Esophagus squamous epithelium (tissue), 5 donors: ENCODE measurements at regions not wholly inside any gene's neighbourhood (a gene's known extent, or its start where the extent isn't known, plus 50 kb on each side); places are given as distances from the start of the nearest gene placed in this dataset.

Source experiments
- DNase-seq: peaks from one replicate; lab custom pipeline; 2025; lab: John Stamatoyannopoulos, UW
- H3K27ac ChIP-seq, 4 donors: fragments of 200-600 bp; sonication (generic); one replicate each; pipeline ENCODE4 v1.5.1; 2016 to 2019; ENCODE audit warnings: mild to moderate bottlenecking in 1 of 4
- H3K27me3 ChIP-seq, 4 donors: fragments of 200-600 bp; sonication (generic); 1 replicate in 3 of 4; 2 replicates in 1 of 4; pipeline versions ENCODE4 v1.5.1 to v1.6.0; 2017 to 2021; ENCODE audit warnings: antibody characterized with exemption in 1 of 4
- H3K36me3 ChIP-seq, 3 donors: fragments of 200-600 bp; sonication (generic); one replicate each; pipeline ENCODE4 v1.5.1; 2016 to 2019
- H3K4me1 ChIP-seq, 3 donors: fragments of 200-600 bp; sonication (generic); one replicate each; pipeline ENCODE4 v1.5.1; 2017 to 2019
- H3K4me3 ChIP-seq, 4 donors: fragments of 200-600 bp; sonication (generic); 1 replicate in 3 of 4; 2 replicates in 1 of 4; pipeline ENCODE4 v1.5.1; 2016 to 2019; ENCODE audit warnings: mild to moderate bottlenecking in 2 of 4, moderate library complexity in 1 of 4
- H3K9me3 ChIP-seq, 3 donors: fragments of 200-600 bp; sonication (generic); one replicate each; pipeline ENCODE4 v1.5.1; 2016 to 2019
- CTCF ChIP-seq, 6 experiments: fragments of 450-650 bp in 4 of 6; fragments of 200-600 bp in 2 of 6; sonication (generic) in 2 of 6; IDR thresholded peaks; one replicate each; pipeline ENCODE4 v1.5.1; 2016 to 2019; ENCODE audit warnings: antibody characterized with exemption in 6 of 6, mild to moderate bottlenecking in 4 of 6, moderate library complexity in 4 of 6
- POLR2A ChIP-seq, 4 donors: fragments of 450-650 bp; IDR thresholded peaks; one replicate each; pipeline ENCODE4 v1.6.1; 2017; ENCODE audit warnings: antibody characterized with exemption in 4 of 4, mild to moderate bottlenecking in 4 of 4, moderate library complexity in 3 of 4
- WGBS, 2 donors: methylation state at CpG; one replicate each; pipeline ENCODE4 v1.1.5; 2018; 5-methylcytosine and 5-hydroxymethylcytosine counted together
- intact Hi-C: fragments of 100-400 bp; cut with DNase I; formaldehyde crosslinking; loops from one replicate; pipeline ENCODE4 v1.15.0; 2022
- donor health status: DM: yes; HTN: yes; CAD: no.

GRCh38 chr9:129504404-129504803 is 116.5 kb downstream of the C9orf50 start:
- WGBS, 2 donors, result 69 to 92% methylated on average over 1 of the region's 1 CpG
- no peaks in the 10 kb centered on the region for H3K9me3 ChIP-seq
- no peak overlapping the region for H3K27ac ChIP-seq
- H3K36me3 ChIP-seq, result peaks cover 0 to 17% (median 0%) of the 10 kb centered on the region in 3 donors
- peaks cover 0 to 41% (median 9%) of the 10 kb centered on the region in 3 donors for H3K4me1 ChIP-seq
- DNase-seq, result no peak
- intact Hi-C loops, result no loop called here
- TF ChIP-seq CTCF (IDR thresholded peaks at IDR 0.05), result no peak
- TF ChIP-seq POLR2A (IDR thresholded peaks at IDR 0.05), result no peak
- no peak overlapping the region for H3K4me3 ChIP-seq
- H3K27me3 ChIP-seq, result no peaks in the 10 kb centered on the region

GRCh38 chr9:129501771-129502319 is 119.1 kb downstream of the C9orf50 start:
- intact Hi-C loops, result no loop called here
- Histone ChIP-seq H3K27ac (peak overlapping the region in 2 of 4 donors; percentile 28 to 42), H3K36me3 (peaks cover 0 to 17% (median 0%) of the 10 kb centered on the region in 3 donors), H3K4me3 (no peak overlapping the region), H3K9me3 (no peaks in the 10 kb centered on the region), H3K27me3 (no peaks in the 10 kb centered on the region), H3K4me1 (peaks cover 14 to 64% (median 25%) of the 10 kb centered on the region in 3 donors)
- no peak for DNase-seq
- 34 to 65% methylated on average over 4 of the region's 4 CpGs for WGBS, 2 donors
- no peak for TF ChIP-seq POLR2A (IDR thresholded peaks at IDR 0.05)
- no peak for TF ChIP-seq CTCF (IDR thresholded peaks at IDR 0.05)

- TF ChIP-seq CTCF (IDR thresholded peaks at IDR 0.05), result no peak
- no peak for TF ChIP-seq POLR2A (IDR thresholded peaks at IDR 0.05)
- 86 to 91% methylated on average over 5 to 12 of the region's 12 CpGs for WGBS, 2 donors
- H3K36me3 ChIP-seq, result peaks cover 0 to 17% (median 0%) of the 10 kb centered on the region in 3 donors
- H3K27ac ChIP-seq, result peak overlapping the region; percentile 45 to 98 (median 96)
- intact Hi-C loops, result no loop called here
- H3K9me3 ChIP-seq, result no peaks in the 10 kb centered on the region
- H3K4me1 ChIP-seq, result peaks cover 18 to 69% (median 25%) of the 10 kb centered on the region in 3 donors
- no peak for DNase-seq
- no peaks in the 10 kb centered on the region for H3K27me3 ChIP-seq
- H3K4me3 ChIP-seq, result no peak overlapping the region
Measured at GRCh38 chr9:129500863-129501770, 119.8 kb downstream of the C9orf50 start.

- Histone ChIP-seq H3K9me3 (no peaks in the 10 kb centered on the region), H3K4me3 (no peak overlapping the region), H3K36me3 (peaks cover 0 to 14% (median 0%) of the 10 kb centered on the region in 3 donors), H3K4me1 (peaks cover 25 to 77% (median 27%) of the 10 kb centered on the region in 3 donors), H3K27me3 (no peaks in the 10 kb centered on the region), H3K27ac (peak overlapping the region; percentile 45 to 98 (median 96))
- no peak for TF ChIP-seq POLR2A (IDR thresholded peaks at IDR 0.05)
- TF ChIP-seq CTCF (IDR thresholded peaks at IDR 0.05), result no peak
- intact Hi-C loops, result no loop called here
- DNase-seq, result no peak
- 53 to 65% methylated on average over 10 to 18 of the region's 18 CpGs for WGBS, 2 donors
Measured at GRCh38 chr9:129500161-129500862, 120.6 kb downstream of the C9orf50 start.
